ENCODE measurements at regions not wholly inside any gene's neighbourhood (a gene's known extent, or its start where the extent isn't known, plus 50 kb on each side); places are given as distances from the start of the nearest gene placed in this dataset.
"Not testable (repeated sequence)": the region's sequence is repeated elsewhere in the genome, so short reads cannot be mapped to it uniquely, and the experiment has no call there.

GRCh38 chr4:134708026-134708425 is 506.4 kb upstream of the PABPC4L start:
- DNase-seq (ENCODE audit: low read depth) = no peak

- DNase-seq (ENCODE audit: low read depth) = no peak
Observed at GRCh38 chr4:134702374-134702773, 500.8 kb upstream of the PABPC4L start.

GRCh38 chr4:134700251-134700650 is 498.7 kb upstream of the PABPC4L start:
- no peak for DNase-seq (ENCODE audit: low read depth)

- not testable (repeated sequence) for DNase-seq (ENCODE audit: low read depth)
Observed at GRCh38 chr4:134698831-134699230, 497.2 kb upstream of the PABPC4L start.

GRCh38 chr4:134695433-134695832 is 493.8 kb upstream of the PABPC4L start:
- no peak for DNase-seq (ENCODE audit: low read depth)

- DNase-seq (ENCODE audit: low read depth) = no peak
Observed at GRCh38 chr4:134691915-134692314, 490.3 kb upstream of the PABPC4L start.

- no peak for DNase-seq (ENCODE audit: low read depth)
Observed at GRCh38 chr4:134687646-134688628, 486.3 kb upstream of the PABPC4L start.

GRCh38 chr4:134677209-134677814 is 475.7 kb upstream of the PABPC4L start:
- no peak for DNase-seq (ENCODE audit: low read depth)

- no peak for DNase-seq (ENCODE audit: low read depth)
Observed at GRCh38 chr4:134668237-134668636, 466.6 kb upstream of the PABPC4L start.

- no peak for DNase-seq (ENCODE audit: low read depth)
Observed at GRCh38 chr4:134666640-134667039, 465.1 kb upstream of the PABPC4L start.

GRCh38 chr4:134665429-134665828 is 463.8 kb upstream of the PABPC4L start:
- DNase-seq (ENCODE audit: low read depth) = no peak

GRCh38 chr4:134663742-134664141 is 462.2 kb upstream of the PABPC4L start:
- DNase-seq (ENCODE audit: low read depth) = no peak

- DNase-seq (ENCODE audit: low read depth) = no peak
Observed at GRCh38 chr4:134650461-134650860, 448.9 kb upstream of the PABPC4L start.

- DNase-seq (ENCODE audit: low read depth) = no peak
Observed at GRCh38 chr4:134645778-134646177, 444.2 kb upstream of the PABPC4L start.

- no peak for DNase-seq (ENCODE audit: low read depth)
Observed at GRCh38 chr4:134636338-134637051, 434.9 kb upstream of the PABPC4L start.

GRCh38 chr4:134634301-134634700 is 432.7 kb upstream of the PABPC4L start:
- no peak for DNase-seq (ENCODE audit: low read depth)

GRCh38 chr4:134632056-134632455 is 430.5 kb upstream of the PABPC4L start:
- no peak for DNase-seq (ENCODE audit: low read depth)

- DNase-seq (ENCODE audit: low read depth) = no peak
Observed at GRCh38 chr4:134628066-134628465, 426.5 kb upstream of the PABPC4L start.

- DNase-seq (ENCODE audit: low read depth) = no peak
Observed at GRCh38 chr4:134627366-134627765, 425.8 kb upstream of the PABPC4L start.

- no peak for DNase-seq (ENCODE audit: low read depth)
Observed at GRCh38 chr4:134624365-134624764, 422.8 kb upstream of the PABPC4L start.

- DNase-seq (ENCODE audit: low read depth) = not testable (repeated sequence)
Observed at GRCh38 chr4:134622626-134623575, 421.3 kb upstream of the PABPC4L start.

Measured in fibroblast of the conjunctiva (primary cell).